ENCODE measurements at regions not wholly inside any gene's neighbourhood (a gene's known extent, or its start where the extent isn't known, plus 50 kb on each side); places are given as distances from the start of the nearest gene placed in this dataset.
"Not testable (repeated sequence)": the region's sequence is repeated elsewhere in the genome, so short reads cannot be mapped to it uniquely, and the experiment has no call there.

- DNase-seq (ENCODE audit: low read depth in 1 of 2, low spot score in 1 of 2): no peak
Measured at GRCh38 chr9:88287972-88288371, 100.3 kb upstream of the SPIN1 start.

- DNase-seq (ENCODE audit: low read depth in 1 of 2, low spot score in 1 of 2): no peak
Measured at GRCh38 chr9:88280816-88281382, 107.3 kb upstream of the SPIN1 start.

- no peak for DNase-seq (ENCODE audit: low read depth in 1 of 2, low spot score in 1 of 2)
Measured at GRCh38 chr9:88278036-88278435, 110.2 kb upstream of the SPIN1 start.

DNA sequence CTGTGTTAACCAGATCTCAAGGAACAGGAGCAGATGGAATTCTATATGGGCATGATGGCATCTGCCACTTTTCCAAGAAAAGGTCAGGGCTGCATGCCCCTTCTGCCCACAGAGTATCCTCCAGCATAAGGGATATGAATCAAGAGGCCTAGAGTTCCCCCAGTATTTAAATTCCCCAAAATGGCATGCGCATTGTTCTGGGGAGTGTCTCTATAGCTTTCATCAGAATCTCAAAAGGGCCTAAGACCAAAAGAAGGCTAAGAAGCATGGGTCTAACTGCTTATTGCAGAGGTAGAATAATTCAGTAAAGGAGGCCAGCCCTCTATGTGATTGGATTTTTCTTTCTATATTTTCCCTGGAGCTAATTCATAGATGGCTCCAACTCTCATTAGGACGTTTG lies 114.2 kb upstream of the SPIN1 start:
- no peak for DNase-seq (ENCODE audit: low read depth in 1 of 2, low spot score in 1 of 2)

- DNase-seq (ENCODE audit: low read depth in 1 of 2, low spot score in 1 of 2): no peak
Measured at GRCh38 chr9:88272986-88273385, 115.3 kb upstream of the SPIN1 start.

DNA sequence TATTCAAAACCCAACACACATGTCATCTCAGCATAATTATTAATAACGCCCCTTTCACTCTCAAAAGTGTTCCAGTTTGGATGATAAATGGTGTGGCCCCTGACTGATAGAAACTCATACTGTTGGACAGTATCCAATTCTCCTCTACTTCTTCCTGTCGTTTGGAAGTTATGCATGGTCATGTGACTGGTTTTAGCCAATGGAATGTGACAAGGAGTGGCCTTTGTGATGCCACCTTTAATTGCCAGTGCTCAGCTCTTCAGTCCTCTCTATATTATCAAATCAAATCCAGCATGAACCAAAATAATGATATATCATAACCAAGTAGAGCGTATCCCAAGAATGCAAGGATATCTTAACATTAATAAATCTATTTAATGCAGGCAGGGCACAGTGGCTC lies 117.8 kb upstream of the SPIN1 start:
- no peak for DNase-seq (ENCODE audit: low read depth in 1 of 2, low spot score in 1 of 2)

GRCh38 chr9:88268886-88269285 lies 119.4 kb upstream of the SPIN1 start:
- DNase-seq (ENCODE audit: low read depth in 1 of 2, low spot score in 1 of 2): no peak

DNA sequence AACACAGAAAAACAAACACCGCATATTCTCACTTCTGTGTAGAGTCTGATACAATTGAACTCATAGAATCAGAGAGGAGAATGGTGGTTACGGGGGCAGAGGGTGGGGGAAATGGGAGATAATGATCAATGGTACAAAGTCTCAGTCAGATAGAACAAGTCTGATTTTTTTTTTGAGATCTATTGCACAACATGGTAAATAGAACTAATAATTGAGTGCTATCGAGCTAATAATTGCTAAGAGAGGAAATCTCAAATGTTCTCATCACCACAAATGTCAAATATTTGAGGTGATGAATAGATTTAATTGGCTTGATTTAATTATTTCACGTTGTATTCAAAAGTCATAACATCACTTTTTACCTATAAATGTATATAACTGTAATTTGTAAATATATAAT lies 121.0 kb upstream of the SPIN1 start:
- DNase-seq (ENCODE audit: low read depth in 1 of 2, low spot score in 1 of 2): no peak

DNA sequence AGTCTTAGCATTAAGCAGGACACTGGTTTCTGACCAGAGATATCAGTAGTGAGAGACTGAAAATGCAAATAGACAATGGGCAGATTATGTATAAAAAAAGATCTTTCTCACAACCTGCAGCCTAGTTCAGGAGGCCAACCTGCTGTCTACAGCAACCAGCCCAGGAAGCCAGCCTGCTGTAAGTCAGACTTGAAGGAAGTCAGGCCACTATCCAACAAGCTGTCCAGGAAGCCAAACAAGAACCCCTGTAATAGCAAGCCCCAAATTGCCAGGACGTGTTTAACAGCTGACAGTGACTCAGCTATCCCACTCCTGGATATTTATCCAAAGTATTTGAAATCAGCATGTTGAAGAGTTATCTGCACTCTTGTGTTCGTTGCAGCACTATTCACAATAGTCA lies 121.8 kb upstream of the SPIN1 start:
- no peak for DNase-seq (ENCODE audit: low read depth in 1 of 2, low spot score in 1 of 2)

GRCh38 chr9:88259001-88259400 lies 120.7 kb upstream of the SPATA31C2 start:
- no peak for DNase-seq (ENCODE audit: low read depth in 1 of 2, low spot score in 1 of 2)

DNA sequence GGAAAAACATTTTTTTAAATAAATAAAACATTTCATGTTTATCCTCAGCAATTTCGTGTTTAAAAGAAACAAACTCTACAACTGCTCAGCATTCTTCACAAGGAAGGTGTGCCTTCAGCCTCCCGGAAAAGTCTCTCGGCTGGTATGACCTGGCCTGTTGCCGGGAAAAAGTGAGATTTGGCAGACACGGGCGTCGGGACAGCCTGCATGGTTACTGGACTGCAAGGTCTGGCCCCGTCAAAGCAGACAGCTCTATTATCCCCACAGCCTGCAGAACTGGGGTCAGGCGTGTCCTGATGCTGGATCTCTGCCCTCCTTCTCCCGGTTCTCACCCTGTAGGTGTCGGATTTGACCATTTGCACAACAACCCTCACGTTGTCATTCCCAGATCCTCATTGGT lies 120.3 kb upstream of the SPATA31C2 start:
- DNase-seq (ENCODE audit: low read depth in 1 of 2, low spot score in 1 of 2): no peak

DNA sequence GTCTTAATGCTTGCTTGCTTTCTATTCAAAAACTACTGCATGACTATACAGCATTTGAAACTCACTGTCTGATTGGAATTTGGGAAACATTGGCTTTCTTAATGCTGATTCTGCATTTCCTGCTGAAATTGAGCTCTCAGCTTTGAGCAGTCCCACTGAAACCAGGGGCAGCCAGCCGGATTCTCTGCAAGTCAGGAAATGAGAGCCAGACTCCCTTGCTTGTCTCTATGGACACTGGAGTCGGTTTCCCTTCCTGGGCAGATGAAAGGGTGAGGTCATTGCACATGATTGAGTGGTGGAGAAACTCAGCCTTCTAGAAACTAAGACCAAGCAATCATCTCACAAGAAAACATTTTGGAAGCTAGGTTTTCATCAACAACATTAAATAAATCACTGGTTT lies 119.7 kb upstream of the SPATA31C2 start:
- DNase-seq (ENCODE audit: low read depth in 1 of 2, low spot score in 1 of 2): no peak

DNA sequence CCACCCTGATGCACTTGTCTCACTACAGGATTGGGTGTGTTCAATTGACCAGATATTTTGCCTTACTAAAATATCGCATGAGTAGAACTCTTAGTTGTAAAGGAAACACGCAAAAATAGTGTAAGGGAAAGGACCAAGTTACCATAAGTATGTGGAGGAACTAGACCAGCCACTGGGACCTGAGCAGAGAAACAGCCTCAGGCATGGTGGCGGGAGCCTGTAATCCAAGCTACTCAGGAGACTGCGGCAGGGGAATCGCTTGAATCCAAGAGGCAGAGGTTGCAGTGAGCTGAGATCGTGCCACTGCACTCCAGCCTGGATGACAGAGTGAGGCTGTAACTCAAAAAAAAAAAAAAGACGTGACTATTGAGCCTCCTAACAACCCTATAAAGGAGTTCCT lies 117.9 kb upstream of the SPATA31C2 start:
- no peak for DNase-seq (ENCODE audit: low read depth in 1 of 2, low spot score in 1 of 2)

DNA sequence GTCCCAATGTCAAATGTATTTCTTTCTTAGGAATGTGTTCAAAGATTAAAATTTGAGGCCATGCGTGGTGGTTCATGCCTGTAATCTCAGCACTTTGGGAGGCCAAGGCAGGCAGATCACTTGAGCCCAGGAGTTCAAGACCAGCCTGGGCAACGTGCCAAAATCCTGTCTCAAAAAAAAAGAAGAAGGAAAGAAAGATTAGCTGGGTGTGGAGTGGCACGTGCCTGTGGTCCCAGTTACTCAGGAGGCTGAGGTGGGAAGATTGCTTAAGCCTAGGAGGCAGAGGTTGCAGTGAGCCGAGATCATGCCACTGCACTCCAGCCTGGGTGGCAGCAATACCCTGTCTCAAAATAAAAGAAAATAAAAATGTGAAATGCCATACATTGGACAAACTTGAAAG lies 117.5 kb upstream of the SPATA31C2 start:
- not testable (repeated sequence) for DNase-seq (ENCODE audit: low read depth in 1 of 2, low spot score in 1 of 2)

DNA sequence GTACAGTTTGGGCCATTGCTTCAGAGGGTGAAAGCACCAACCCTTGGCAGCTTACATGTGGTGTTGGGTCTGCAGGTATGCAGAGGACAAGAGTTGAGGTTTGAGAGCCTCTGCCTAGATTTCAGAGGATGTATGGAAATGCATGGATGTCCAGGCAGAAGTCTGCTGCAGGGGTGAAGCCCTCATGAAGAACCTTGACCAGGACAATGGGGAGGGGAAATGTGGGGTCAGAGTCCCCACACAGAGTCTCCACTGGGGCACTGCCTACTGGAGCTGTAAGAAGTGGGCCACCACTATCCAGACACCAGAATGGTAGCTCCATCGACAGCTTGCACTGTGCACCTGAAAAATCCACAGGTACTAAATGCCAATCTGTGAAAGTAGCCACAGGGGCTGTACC lies 113.6 kb upstream of the SPATA31C2 start:
- DNase-seq (ENCODE audit: low read depth in 1 of 2, low spot score in 1 of 2): no peak

- DNase-seq (ENCODE audit: low read depth in 1 of 2, low spot score in 1 of 2): no peak
Measured at GRCh38 chr9:88243736-88244135, 105.5 kb upstream of the SPATA31C2 start.

DNA sequence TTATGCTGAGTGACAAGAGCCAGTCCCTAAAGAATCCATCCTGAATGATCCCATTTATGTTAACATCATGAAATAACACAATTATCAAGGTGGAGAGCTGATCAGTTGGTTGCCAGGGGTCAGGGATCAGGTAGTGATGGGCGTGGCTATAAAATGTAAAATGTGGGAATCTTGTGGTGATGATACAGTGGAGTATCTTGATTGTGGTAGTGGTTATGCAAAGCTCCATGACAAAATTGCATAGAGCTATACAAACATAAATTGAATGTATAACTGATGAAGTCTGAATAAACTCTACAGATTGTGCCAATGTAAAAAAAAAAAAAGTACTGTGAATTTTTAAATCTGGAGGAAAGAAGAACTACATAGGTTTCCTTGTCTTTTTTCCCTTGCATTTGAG lies 104.6 kb upstream of the SPATA31C2 start:
- no peak for DNase-seq (ENCODE audit: low read depth in 1 of 2, low spot score in 1 of 2)

- DNase-seq (ENCODE audit: low read depth in 1 of 2, low spot score in 1 of 2): no peak
Measured at GRCh38 chr9:88237991-88238571, 99.8 kb upstream of the SPATA31C2 start.

GRCh38 chr9:88237479-88237961 lies 99.2 kb upstream of the SPATA31C2 start:
- DNase-seq (ENCODE audit: low read depth in 1 of 2, low spot score in 1 of 2): no peak

DNA sequence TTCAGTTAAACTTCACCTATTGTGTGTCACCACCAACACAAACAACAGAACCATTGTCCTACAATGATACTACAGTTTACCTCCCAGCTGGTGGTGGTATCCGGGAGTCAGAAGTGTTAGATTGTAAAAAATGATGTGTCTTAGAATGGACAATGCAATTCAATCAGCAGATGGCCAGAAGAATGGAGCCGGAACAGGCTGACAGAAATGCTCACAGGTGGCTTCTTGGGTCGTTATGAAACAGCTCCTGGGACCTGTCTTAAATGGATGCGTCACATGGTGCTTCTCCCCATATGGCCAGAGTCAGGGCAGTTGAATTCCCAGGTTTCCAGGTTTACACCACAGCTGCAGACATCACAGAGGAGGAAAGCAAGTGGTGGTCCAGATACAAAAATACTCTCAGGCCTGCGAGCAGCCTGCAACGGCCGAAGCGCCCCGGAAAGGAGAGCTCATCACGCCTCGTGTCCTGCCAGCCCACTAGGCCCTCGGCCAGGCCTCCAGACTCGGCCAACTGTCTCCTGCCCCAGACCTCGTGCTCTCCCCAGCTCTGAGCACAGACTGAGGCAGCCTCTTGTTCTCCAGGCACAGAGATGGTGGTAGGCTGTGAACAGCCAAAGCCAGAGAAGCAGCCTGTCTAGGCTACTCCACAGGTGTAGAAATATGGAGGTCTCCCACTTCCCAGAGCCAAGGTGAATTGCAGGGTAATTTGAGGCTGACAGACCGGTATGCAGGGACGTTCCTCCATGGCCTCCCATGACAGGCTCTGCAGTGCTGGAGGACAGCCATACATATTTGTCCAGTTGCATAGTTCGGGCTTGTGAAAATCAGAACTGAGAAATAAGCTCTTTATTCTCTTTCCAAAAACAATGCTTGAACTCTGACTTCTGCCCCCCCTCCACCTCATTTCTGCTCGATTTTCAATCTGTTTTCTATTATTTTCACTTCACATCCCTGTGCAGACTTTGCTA lies 98.5 kb upstream of the SPATA31C2 start:
- no peak for DNase-seq (ENCODE audit: low read depth in 1 of 2, low spot score in 1 of 2)

GRCh38 chr9:88235615-88236014 lies 97.3 kb upstream of the SPATA31C2 start:
- no peak for DNase-seq (ENCODE audit: low read depth in 1 of 2, low spot score in 1 of 2)

GRCh38 chr9:88234114-88234513 lies 95.8 kb upstream of the SPATA31C2 start:
- DNase-seq (ENCODE audit: low read depth in 1 of 2, low spot score in 1 of 2): no peak
